GM12864 (cell line): ENCODE measurements at regions not wholly inside any gene's neighbourhood (a gene's known extent, or its start where the extent isn't known, plus 50 kb on each side); places are given as distances from the start of the nearest gene placed in this dataset.
"Not testable (repeated sequence)": the region's sequence is repeated elsewhere in the genome, so short reads cannot be mapped to it uniquely, and the experiment has no call there.

Source experiments
- DNase-seq: peaks from one replicate; pipeline ENCODE4 v3.0.0-alpha.2; 2011; ENCODE audit warnings: low read depth
- H3K4me3 ChIP-seq: 2 replicates; pipeline ENCODE4 v1.5.1; 2011; ENCODE audit warnings: mild to moderate bottlenecking, low read depth, low read length, control low read depth

- not testable (repeated sequence) for H3K4me3 ChIP-seq, DNase-seq
These were observed 52.0 kb downstream of the SYT15B start for GRCh38 chr10:47711428-47711827.

GRCh38 chr10:47710443-47710842, 52.9 kb downstream of the SYT15B start:
- not testable (repeated sequence) for DNase-seq, H3K4me3 ChIP-seq

- H3K4me3 ChIP-seq, DNase-seq: not testable (repeated sequence)
These were observed 57.5 kb downstream of the SYT15B start for GRCh38 chr10:47705698-47706414.

- H3K4me3 ChIP-seq, DNase-seq: not testable (repeated sequence)
These were observed 62.1 kb downstream of the SYT15B start for GRCh38 chr10:47701285-47701684.

GRCh38 chr10:47699854-47700253, 63.5 kb downstream of the SYT15B start:
- not testable (repeated sequence) for DNase-seq, H3K4me3 ChIP-seq

- not testable (repeated sequence) for H3K4me3 ChIP-seq, DNase-seq
These were observed 67.2 kb downstream of the SYT15B start for GRCh38 chr10:47696170-47696569.

GRCh38 chr10:47695149-47695548, 68.2 kb downstream of the SYT15B start:
- DNase-seq, H3K4me3 ChIP-seq: not testable (repeated sequence)

GRCh38 chr10:47690304-47690703, 73.1 kb downstream of the SYT15B start:
- not testable (repeated sequence) for H3K4me3 ChIP-seq, DNase-seq

GRCh38 chr10:47683826-47684475, 79.4 kb downstream of the SYT15B start:
- not testable (repeated sequence) for H3K4me3 ChIP-seq, DNase-seq

- H3K4me3 ChIP-seq, DNase-seq: not testable (repeated sequence)
These were observed 81.8 kb downstream of the SYT15B start for GRCh38 chr10:47681638-47681990.

GRCh38 chr10:47680848-47681637, 82.3 kb downstream of the SYT15B start:
- not testable (repeated sequence) for DNase-seq, H3K4me3 ChIP-seq

- not testable (repeated sequence) for H3K4me3 ChIP-seq, DNase-seq
These were observed 87.3 kb downstream of the SYT15B start for GRCh38 chr10:47676102-47676501.

- DNase-seq, H3K4me3 ChIP-seq: not testable (repeated sequence)
These were observed 87.8 kb downstream of the SYT15B start for GRCh38 chr10:47675577-47675976.

- not testable (repeated sequence) for H3K4me3 ChIP-seq, DNase-seq
These were observed 90.3 kb downstream of the SYT15B start for GRCh38 chr10:47673128-47673527.

GRCh38 chr10:47670857-47671256, 92.5 kb downstream of the SYT15B start:
- not testable (repeated sequence) for DNase-seq, H3K4me3 ChIP-seq

- DNase-seq, H3K4me3 ChIP-seq: not testable (repeated sequence)
These were observed 101.3 kb downstream of the SYT15B start for GRCh38 chr10:47661955-47662577.

GRCh38 chr10:47656732-47657131, 106.7 kb downstream of the SYT15B start:
- DNase-seq, H3K4me3 ChIP-seq: not testable (repeated sequence)

GRCh38 chr10:47654161-47654560, 109.2 kb downstream of the SYT15B start:
- not testable (repeated sequence) for DNase-seq, H3K4me3 ChIP-seq

- not testable (repeated sequence) for DNase-seq, H3K4me3 ChIP-seq
These were observed 114.8 kb downstream of the SYT15B start for GRCh38 chr10:47648594-47648993.
